Stimulated activated CD8-positive, alpha-beta memory T cell treated with anti-CD3 and anti-CD28 coated beads, Interleukin-7, amount 100 ng/mL, for 48 hours (primary cell): ENCODE measurements at regions not wholly inside any gene's neighbourhood (a gene's known extent, or its start where the extent isn't known, plus 50 kb on each side); places are given as distances from the start of the nearest gene placed in this dataset.

Experiments used
- DNase-seq, 2 donors: peaks; one replicate each; pipeline ENCODE4 v3.0.0-alpha.2; 2020; ENCODE audit warnings: low read depth in 1 of 2; ENCODE audit errors: extremely low read depth in 1 of 2

DNA sequence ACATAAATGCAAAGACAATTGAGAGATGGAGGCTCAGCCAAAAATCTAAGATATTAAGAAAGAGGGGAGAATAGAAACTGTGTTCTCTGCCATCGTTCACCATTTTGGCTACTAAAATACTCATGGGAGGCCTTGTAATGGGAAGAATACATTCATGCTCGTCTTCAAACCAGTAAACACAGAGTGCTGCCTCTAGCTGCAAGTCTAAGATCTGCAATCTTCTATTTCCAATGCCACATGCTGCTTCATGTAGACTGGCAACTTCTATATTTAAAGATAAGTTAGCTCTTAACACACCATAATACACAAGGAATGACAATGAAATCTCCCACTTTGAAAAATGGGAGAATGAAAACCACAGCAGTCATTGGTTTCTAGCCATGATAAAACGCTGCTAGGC, 387.3 kb downstream of the HS3ST3B1 start:
- DNase-seq, result no peak

DNA sequence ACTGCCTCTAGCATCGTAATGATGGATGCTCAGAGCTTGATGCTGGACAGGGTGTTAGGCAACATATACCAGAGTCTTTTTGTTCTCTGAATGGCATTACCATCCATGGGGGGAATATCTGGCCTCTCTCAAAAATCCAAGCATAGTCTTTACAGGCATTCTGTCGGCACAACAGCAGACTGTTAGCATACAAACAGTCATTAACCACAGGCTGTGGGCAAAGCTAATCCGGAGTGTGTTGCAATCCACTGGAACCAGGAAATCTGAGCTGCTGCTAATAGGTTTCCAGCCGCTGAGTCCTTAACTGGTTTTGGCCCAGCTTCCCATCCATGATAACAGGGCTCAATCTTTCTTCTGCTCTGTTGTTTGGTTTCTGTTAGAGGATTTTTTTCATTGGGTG, 371.9 kb downstream of the HS3ST3B1 start:
- DNase-seq, result no peak

DNA sequence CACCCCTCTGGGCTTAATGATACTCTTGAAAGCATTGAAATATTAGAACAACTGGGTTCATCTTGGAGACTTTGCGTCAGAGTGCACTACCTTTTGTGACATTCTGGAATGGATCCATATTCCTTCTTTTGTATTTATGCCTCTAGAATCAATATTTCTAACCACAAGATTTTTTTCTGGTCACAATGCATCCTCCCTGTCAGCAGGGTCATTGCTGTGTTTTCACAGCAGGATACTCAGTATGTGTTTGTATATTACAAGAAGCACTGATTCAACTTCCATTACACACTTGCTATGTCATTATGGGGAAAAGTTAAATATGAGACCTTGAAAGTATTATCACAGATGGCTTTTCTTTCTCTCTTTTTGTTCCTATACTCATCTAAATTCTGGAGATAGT, 370.0 kb downstream of the HS3ST3B1 start:
- no peak for DNase-seq

DNA sequence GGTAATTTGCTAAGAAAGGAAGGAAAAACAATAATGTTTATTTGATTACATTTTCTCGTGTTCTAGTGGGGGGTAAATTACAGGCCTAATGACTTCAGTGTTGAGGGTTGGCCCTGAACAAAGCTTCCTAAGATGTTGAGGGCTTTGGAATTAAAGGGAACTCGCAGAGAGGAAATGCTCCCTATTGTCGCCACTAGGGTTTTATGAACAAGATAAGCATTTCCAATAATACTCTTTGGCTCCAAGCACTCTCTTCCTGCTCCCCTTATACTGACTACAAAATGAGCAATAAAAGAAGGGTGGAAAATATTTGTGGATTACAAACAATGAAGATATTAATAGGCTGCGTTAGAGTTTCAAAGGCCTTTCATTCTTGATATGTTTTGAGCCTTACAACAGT, 363.6 kb downstream of the HS3ST3B1 start:
- no peak for DNase-seq

DNA sequence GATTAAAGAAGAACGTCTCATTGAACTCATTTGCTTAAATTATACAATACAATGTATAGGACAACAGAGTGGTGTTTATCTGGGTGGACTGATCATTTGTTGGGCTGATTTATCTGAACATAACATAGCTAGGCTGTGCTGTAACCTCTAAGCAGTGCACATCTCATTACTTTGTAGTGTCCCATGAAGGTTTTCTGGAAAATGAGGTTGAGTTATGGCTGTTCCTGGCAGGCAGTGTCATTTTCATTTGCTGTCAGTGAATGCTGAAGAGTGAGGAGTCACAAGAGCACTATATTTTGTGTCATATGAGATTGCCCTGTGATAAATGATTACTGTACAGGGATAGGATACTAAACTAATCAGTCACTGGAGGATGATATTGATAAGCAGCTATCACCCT, 340.2 kb downstream of the HS3ST3B1 start:
- DNase-seq, result no peak

DNA sequence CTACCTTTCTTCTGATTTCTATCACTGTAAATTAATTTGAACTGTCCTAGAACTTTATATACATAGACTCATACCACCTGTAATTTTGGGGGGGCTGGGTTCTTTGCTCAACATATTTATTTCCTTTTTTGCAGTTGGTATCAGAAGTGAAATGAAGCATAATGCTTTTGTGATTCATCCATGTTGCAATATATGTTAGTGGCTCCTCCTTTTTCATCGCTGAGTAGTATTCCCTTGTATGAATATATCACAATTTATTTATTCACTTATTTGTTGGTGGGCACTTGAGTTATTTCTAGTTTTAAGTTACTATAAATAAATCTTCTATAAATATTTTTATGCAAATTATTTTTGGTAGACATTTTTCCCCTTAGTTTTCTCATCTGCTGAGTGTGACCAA, 336.4 kb downstream of the HS3ST3B1 start:
- no peak for DNase-seq

DNA sequence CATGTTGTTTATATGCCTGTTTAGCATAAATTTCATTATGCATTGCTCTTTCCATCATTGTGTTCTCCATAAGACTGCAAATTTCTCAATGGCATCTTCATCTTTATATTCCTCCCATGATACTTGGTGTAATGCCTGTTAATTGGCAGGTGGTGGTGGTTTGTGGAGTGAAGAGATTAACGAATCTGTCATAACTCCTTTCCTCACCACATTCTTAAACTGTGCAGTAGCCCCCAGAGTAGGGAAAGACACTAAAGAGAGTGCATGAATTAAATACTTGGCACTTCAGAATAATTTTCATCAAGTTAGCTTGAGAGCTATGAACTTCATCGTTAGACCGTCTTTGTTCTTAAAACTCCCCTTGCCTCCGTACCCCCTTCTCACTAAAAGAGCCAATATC, 329.7 kb downstream of the HS3ST3B1 start:
- no peak for DNase-seq

DNA sequence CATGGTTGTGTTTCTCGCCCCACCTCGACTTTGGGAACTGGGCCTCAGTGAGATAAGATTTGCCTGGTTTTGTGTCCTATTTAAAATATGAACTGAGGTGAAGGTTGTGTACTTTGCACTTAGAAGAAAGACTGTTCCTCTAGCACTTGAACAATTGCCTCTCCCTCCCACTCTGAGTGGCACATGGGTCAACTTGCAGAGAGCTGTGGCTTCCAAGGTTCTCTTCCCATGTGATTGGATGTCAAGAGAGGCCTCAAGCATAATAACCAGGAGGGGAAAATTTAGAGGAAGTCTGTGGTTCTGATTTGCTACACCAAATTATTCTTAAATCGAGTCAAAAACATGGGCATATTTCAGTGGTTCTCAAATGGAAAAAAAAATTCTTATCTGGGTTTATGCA, 329.2 kb downstream of the HS3ST3B1 start:
- DNase-seq, result no peak

DNA sequence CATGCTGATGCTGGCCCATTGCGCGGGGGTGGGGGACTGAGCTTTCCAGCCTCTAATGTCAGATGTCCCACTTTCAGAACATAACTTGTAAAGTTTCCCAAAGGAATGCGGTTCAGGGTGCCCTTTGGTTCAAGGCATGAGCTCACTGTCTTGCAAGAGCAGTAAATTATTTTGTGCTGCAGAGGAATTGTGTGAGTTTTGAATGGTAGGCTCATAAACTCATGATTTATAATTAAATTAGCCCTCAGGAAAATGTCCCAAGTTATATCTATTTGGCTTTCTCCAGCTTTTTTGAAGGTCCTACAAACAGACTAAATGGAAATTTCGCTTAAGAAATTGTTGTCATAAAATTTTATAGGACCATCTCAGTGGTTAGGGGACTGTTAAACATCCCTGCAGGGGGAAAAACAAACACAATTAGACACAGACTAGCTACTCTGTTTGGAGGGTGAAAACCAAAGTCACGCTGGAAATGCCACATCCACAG, 321.8 kb downstream of the HS3ST3B1 start:
- no peak for DNase-seq

DNA sequence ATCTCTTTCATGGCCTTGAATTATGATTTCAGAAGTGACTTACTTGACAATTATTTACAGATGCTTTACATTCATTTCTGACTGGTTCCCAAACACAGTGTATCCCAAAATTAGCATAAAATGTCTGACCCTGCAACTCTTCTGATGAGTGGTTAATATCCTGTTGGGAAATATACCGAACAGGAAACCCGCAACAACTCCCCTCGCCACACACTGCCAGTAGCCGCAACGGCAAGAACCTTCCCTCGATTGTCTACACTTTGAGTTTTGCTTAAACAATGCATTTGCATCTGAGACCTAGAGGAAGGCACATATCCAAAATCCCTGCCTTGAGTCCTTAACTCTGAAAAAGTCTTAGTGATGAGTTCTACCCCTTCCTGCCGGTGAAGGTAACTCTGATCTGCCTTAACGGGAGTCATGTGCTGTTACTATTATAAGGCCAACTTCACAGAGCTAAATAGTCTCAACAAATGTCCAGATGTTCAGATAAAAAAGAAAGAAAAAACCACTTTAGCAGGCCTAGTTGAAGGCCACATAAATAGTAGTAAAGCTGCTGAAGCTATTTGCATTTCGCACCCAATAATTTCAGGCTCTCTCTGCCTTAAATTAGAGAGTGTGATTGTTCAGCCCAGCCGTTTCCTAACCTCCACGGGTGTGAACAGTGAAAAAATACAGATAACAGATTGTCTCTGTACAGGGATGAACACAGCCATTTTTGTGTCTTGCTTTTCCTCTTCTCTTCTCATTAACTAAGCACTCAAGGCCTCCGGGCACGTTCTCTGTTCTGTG, 321.1 kb downstream of the HS3ST3B1 start:
- DNase-seq, result no peak

DNA sequence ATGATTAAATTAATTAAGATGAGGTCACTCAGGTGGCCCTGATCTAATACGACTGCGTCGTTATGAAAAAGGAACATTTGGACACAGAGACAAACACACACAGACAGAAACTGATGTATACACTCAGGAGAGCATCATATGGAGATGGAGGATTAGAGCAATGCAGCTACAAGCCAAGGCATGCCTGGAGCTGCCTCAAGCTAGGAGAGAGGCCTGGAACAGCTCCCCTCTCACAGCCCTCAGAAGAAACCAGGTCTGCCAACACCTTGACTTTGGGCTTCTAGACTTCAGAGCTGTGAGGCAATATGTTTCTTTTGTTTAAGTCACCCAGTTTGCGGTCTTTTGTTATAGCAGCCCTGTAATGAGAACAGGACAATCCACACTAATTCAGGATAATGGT, 318.9 kb downstream of the HS3ST3B1 start:
- DNase-seq, result no peak

DNA sequence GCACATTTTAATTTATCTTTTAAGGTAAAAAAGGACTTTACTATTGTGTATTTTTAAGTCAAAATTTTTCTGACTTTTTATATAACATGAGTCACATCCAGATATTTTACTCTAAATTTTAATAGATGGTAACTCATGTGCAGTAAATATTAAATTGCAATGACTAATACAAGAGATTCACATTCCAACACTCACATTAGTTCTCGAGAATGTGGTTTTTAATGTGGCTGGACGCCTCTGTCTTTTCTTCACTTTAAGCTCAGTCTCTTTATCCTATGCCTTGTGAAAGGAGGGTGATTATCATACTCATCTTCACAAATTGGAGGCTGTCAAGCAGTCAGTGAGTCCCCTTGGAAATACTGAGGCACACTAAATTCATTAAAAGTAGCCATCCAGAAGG, 315.6 kb downstream of the HS3ST3B1 start:
- DNase-seq, result no peak

DNA sequence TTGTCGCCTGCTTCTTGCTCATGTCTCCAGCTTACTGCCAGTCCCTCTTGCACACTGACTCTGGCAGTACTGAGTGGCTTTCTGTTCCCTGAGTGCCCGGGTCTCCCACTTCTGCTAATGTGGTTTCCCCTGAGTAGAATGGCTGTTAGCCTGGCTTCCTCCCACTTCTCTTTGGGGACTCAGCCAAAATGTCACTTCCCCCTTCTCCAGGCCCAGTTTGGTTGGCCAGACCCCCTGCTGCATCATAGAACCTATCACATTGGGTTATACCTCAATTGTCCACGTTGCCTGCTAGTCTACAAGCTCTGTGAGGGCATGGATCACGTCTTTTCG, 304.4 kb downstream of the HS3ST3B1 start:
- DNase-seq, result no peak

DNA sequence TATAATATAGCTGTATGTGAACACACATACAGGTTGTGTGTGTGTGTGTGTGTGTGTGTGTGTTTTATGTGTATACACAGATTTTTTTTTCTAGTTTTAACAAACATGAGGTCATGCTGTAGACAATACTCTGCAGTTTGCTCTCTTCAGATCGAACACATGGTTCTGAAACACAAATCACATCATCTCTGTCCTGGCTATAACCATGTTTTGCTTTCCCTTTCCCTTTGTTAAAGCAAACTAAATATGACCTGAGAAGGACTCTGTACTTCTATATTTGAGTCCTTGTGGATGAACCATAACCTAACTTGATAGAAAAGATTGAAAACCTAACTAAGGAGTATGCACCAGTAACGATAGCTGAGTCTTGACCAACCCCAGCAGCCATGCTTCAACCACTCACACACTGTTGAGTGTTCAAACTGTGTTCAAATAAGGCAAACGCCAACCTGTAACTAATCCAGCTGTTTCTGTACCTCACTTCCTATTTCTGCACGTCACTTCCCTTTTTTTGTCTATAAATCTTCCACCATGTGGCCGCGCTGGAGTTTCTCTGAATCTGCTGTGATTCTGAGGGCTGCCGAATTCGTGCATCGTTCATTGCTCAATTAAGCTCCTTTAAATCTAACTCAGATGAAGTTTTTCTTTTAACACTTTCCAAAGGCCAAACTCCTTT, 303.8 kb downstream of the HS3ST3B1 start:
- no peak for DNase-seq

DNA sequence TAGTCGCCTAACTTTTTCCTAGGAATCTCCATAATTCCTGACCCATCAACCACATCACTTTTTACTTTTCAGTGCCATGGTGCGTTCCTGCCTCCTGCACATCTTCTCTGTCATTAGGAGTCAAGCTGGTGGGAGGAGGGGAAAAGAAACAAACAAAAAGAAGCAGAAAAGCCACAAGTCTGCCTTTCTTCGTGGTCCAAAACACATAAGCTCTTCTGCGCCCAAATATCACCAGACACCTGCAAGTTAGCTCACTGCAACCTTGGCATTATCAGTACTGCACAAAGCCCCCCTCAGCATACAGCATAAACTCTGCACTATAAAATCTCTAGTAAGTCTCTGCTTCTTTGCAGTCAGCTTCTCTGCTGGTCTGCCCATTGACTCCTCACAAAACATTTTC, 295.3 kb downstream of the HS3ST3B1 start:
- no peak for DNase-seq

DNA sequence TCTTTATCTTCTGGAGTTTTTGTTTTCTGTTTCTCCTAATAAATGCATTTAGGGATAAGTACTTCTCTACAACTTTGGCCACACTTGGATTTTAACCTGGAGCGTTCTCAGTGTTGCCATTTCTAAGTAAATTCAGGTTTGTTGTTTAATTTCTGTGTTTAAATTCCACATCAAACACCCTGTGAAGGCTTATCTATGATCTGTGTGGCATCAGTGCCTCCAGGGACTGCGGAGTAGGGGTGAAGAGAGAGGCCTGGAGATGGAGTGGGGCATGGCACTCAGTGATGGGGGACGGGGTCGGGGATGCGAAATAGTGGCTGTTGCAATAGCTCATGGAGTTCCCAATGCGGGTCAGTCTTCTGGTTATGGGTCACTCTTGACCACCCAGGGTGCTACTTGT, 294.8 kb downstream of the HS3ST3B1 start:
- no peak for DNase-seq

DNA sequence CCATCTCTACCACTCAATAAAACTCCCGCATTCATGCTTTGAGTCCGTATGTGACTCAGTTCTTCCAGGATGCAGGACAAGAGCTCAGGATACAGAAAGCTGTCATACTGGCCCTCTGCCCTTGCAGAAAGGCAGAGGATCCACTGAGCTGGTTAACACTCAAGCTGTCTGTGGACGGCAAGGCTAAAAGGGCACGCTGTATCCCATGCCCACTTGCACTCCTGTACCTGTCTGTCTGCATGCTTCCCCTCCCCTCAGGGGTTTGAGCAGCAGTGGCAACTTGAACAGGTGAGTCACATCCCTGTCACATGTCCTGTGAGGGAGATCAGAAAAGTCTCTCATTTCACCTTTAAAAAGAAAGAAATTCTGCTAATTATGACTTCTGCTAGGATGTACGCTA, 293.8 kb downstream of the HS3ST3B1 start:
- DNase-seq, result no peak

DNA sequence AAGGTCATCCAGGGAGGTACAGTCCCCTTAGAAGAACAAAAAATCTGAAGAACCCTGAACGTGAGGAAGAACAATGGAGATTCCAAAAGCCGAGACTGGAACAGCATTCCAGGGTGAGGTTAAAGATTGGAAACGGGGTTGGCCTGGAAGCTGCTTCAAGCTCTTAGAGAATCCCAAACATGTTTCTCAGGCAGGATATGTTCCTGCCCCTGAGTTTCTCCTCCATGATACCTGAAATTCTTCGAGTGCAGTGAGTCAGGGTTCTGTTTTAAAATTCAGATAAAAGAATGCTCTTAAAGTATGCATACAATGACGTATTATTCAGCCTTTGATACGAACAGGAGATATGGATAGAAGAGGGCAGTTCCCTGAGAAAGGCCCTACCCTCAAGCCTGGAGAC, 293.1 kb downstream of the HS3ST3B1 start:
- DNase-seq, result no peak

DNA sequence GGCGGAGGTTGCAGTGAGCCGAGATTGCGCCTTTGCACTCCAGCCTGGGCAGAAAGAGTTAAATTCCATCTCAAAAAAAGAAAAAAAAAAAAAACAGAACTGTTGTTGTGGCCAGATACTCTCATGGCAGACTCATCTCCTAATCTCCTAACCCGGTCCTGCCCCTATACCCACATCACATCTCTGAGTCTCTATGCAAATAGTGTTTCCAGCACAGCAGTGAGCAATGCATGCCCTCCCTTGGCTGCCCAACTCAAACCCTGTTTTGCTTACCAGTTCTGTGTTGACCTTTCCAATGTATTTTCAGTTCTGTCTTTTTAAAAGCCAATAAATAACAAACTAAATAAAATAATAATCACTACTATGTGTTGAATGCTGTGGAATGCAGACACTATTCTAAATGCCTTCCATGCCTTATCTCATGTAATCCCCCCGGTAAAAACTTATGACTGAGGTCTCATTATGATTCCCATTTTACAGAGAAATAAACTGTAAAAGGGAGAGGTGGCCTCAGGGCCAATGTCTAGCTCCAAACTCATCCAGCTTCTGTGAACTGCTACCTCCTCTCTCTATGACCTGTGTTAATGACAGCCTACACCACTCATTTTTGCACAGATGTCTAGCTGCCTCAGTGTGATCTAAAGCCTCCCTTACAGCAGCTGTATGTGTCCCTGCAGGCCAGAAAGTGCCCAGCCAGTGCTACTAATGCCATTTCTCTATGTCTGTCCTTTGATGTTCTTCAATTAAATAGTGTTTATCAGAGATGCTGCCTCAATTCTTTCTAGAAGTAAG, 289.8 kb downstream of the HS3ST3B1 start:
- no peak for DNase-seq

DNA sequence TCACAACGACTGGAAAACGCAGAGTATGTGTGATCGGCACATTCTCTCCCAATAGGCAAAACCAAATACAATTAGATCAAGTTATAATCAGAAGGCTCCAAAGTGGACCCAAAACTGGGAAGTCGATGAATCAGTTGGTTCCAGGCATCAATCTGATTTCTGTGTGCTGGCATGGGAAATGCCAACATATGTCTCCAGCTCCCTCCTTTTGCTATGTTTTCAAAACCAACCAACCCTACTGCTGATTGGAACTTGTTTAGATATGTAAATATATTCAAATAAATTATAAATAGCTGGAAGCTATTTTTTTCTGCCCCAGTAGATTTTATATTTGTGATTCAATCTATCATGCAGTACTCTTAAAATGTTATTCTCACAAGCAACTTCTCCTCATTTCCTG, 284.2 kb downstream of the HS3ST3B1 start:
- DNase-seq, result no peak

DNA sequence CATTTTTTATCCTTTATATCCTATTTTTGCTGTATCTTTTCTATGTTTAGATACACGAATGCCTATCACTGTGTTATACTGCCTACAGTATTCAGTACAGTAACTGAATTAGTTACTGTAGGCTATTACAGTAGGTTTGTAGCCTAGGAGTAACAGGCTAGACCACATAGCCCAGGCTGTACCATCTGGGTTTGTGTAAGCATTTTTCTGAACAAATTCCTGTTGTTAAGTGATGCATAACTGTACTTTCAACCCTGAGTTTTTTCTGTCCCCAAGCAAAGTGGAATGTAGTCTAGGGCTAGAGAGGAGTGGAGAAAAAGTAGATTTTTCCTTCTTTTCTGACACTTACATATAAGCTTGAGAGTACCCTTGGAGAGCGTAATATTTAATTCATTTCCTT, 282.1 kb downstream of the HS3ST3B1 start:
- DNase-seq, result no peak
